GM06990 (cell line): ENCODE measurements at regions not wholly inside any gene's neighbourhood (a gene's known extent, or its start where the extent isn't known, plus 50 kb on each side); places are given as distances from the start of the nearest gene placed in this dataset.

Experiments used
- DNase-seq: peaks from one replicate; pipeline ENCODE4 v3.0.0-alpha.2; 2011; ENCODE audit not compliant: insufficient read length; ENCODE audit errors: extremely low read depth
- H3K27me3 ChIP-seq: replicated peaks from 2 replicates; pipeline ENCODE4 v1.6.0; 2011; ENCODE audit warnings: low read length; ENCODE audit not compliant: control insufficient read depth, insufficient read depth
- H3K36me3 ChIP-seq: 2 replicates; pipeline ENCODE4 v1.5.1; 2011; ENCODE audit warnings: low read length; ENCODE audit not compliant: control insufficient read depth, insufficient read depth
- H3K4me3 ChIP-seq: replicated peaks from 2 replicates; pipeline ENCODE4 v1.5.1; 2011; ENCODE audit warnings: low read depth, mild to moderate bottlenecking, control low read depth, low read length
- TF ChIP-seq, protein P1 (sequence below): IDR thresholded peaks from 2 replicates; pipeline ENCODE4 v1.5.1; 2011; ENCODE audit warnings: low read length, control low read depth, mild to moderate bottlenecking, inconsistent platforms; ENCODE audit not compliant: insufficient read depth, poor library complexity, severe bottlenecking

DNA sequence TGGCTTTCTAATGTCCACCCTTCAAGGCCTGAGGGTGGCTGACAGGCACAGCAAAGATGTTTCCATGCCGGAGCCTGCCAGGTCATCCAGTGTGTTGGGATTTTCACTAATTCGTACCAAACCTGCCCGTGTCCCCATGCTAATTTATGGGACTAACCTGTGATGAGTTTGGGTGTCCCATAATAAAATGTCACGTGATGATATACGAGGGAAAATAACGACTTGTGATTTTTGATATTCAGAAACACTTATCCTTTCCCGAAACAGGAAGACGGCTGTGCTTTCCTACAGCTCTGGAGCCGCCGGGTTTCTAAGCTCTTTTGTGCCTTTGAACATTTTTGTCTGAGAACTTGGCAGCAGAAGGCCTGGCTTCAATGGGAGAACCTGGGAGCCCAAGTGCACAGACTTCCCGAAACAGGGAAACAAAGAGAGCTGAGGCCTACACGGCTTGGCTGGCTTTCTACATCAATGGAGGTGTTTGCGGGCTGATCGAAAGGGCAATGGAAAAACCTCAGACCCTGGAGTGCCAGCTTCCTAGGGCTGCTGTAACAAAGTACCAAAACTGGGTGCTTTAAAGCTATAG lies 171.9 kb upstream of the JARID2 start:
- TF ChIP-seq, protein P1, sequence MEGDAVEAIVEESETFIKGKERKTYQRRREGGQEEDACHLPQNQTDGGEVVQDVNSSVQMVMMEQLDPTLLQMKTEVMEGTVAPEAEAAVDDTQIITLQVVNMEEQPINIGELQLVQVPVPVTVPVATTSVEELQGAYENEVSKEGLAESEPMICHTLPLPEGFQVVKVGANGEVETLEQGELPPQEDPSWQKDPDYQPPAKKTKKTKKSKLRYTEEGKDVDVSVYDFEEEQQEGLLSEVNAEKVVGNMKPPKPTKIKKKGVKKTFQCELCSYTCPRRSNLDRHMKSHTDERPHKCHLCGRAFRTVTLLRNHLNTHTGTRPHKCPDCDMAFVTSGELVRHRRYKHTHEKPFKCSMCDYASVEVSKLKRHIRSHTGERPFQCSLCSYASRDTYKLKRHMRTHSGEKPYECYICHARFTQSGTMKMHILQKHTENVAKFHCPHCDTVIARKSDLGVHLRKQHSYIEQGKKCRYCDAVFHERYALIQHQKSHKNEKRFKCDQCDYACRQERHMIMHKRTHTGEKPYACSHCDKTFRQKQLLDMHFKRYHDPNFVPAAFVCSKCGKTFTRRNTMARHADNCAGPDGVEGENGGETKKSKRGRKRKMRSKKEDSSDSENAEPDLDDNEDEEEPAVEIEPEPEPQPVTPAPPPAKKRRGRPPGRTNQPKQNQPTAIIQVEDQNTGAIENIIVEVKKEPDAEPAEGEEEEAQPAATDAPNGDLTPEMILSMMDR = no peak
- no peaks in the 10 kb centered on the region for H3K27me3 ChIP-seq
- no peak overlapping the region for H3K4me3 ChIP-seq
- H3K36me3 ChIP-seq = no peaks in the 10 kb centered on the region
- DNase-seq = no peak

DNA sequence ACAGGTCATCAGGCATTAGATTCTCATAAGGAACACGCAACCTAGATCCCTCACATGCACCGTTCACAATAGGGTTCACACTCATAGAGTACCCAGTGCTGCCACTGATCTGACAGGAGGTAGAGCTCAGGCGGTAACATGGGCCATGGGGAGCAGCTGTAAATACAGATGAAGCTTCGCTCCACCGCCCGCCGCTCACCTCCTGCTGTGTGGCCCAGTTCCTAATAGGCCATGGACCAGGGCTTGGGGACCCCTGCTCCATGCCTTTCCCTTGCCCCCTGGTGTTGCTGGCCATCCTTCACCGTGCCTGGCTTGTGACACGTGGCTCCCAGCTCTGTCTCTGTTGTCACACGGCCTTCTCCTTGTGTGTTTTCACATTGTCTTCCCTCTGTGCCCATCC lies 171.1 kb upstream of the JARID2 start:
- Histone ChIP-seq H3K4me3 (no peak overlapping the region), H3K27me3 (no peaks in the 10 kb centered on the region), H3K36me3 (no peaks in the 10 kb centered on the region)
- no peak for DNase-seq
- TF ChIP-seq, protein P1 = no peak

DNA sequence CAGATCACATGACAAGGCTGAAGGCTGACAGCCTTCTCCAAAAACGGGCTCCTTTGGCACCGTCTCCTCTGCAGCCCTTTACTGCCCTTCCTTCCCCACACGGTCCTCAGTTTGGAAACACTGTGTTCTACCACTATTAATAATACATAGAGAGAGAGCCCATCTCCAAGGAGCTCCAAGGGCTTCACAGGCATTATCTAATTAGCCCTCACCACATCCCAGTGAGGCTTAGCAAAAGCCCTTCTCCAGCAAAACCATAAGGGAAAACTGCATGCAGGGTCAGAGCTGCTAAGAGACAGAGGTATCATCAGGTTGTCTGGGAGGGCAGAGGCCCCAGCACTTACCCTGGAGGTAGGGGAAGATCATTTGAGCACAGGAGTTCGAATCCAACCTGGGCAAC lies 169.3 kb upstream of the JARID2 start:
- no peak for DNase-seq
- no peaks in the 10 kb centered on the region for H3K36me3 ChIP-seq

DNA sequence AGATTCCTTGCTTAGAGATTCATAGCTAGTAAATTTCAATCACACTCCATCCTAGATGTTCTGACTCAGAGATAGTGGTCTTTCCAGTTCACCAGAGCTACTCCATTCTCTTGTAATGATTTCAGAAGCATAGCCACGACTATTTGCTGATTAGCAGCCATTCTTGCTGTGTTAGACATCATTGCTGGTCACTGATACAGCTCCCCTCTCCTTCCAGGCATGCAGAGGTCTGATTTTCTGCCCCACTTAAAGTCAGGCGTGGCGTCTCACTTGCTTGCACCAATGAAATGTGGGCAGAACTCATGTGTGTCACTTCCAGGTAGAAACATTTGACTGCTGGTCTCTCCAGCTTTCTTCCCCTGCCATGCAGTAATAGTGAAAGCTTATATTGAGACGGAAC lies 168.9 kb upstream of the JARID2 start:
- no peaks in the 10 kb centered on the region for H3K36me3 ChIP-seq
- DNase-seq = peak; percentile 22
- H3K27me3 ChIP-seq = no peaks in the 10 kb centered on the region
- TF ChIP-seq, protein P1 = no peak
- H3K4me3 ChIP-seq = no peak overlapping the region

More for the DNA sequence above, 169.3 kb upstream of the JARID2 start:
- no peak overlapping the region for H3K4me3 ChIP-seq
- H3K27me3 ChIP-seq = no peaks in the 10 kb centered on the region
- TF ChIP-seq, protein P1 = no peak

DNA sequence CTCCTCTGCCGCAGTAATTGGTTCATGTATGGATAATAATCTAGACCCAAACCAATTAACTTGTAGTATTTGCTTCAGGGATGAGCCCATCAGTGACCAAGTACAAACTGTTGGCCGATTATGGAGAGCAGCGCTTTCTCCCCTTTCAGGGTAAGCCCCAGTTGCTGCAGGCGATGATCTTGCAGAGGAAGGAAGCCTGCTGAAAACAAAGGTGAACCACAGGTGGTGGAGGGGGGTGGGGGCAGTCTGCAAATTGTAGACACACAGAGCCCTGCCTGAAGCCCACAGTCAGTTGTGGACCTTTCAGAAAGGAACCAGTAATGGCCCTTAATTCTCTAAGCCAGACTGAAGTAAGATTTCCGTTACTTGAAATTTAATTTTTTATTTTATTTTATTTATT lies 167.9 kb upstream of the JARID2 start:
- Histone ChIP-seq H3K36me3 (no peaks in the 10 kb centered on the region), H3K27me3 (no peaks in the 10 kb centered on the region), H3K4me3 (no peak overlapping the region)
- no peak for DNase-seq
- TF ChIP-seq, protein P1 = no peak

DNA sequence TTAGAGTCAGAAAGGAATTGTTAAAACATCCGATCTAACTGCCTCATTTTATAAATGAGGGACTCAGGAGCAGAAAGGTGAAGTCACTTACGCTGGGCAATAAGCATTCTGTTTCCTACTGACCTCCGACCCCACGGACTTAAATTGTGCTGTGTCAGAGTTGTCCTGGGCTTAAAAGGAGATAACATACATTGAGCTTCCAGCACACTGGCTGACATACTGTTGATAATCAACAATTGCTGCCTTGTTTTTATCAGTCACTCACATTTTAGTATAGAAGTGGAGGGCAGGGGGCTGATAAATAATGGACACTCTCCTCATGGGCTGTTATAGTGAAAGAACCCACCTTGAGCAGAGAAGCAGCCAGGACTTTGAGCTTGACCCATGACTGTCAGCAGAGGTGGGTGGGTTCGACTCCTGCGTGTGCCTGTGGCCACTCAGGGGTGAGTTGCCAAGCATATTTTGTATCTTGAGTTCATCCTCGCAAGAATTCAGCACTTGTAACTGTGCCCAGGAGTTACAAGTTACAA lies 166.5 kb upstream of the JARID2 start:
- Histone ChIP-seq H3K27me3 (no peaks in the 10 kb centered on the region), H3K4me3 (no peak overlapping the region), H3K36me3 (no peaks in the 10 kb centered on the region)
- TF ChIP-seq, protein P1 = no peak
- DNase-seq = no peak
